Activated naive CD4-positive, alpha-beta T cell treated with anti-CD3 and anti-CD28 coated beads, Interleukin-2, amount 10 ng/mL, durations not matched to agents 7 days and 5 days (primary cell): ENCODE measurements at regions not wholly inside any gene's neighbourhood (a gene's known extent, or its start where the extent isn't known, plus 50 kb on each side); places are given as distances from the start of the nearest gene placed in this dataset.

ENCODE experiments used
- CTCF ChIA-PET: fragments of 350-600 bp; sonication (Branson Sonifier 250); formaldehyde crosslinking; loops from one replicate; lab custom pipeline; 2021; ENCODE audit warnings: antibody characterized with exemption; lab: Charles Lee
- DNase-seq: peaks from one replicate; pipeline ENCODE4 v3.0.0-alpha.2; 2020
- H3K27ac Mint-ChIP-seq: one replicate; pipeline ENCODE4 v1.8.0; 2021; ENCODE audit warnings: mild to moderate bottlenecking, moderate library complexity, mixed read lengths
- H3K27me3 Mint-ChIP-seq: one replicate; pipeline ENCODE4 v1.8.0; 2021; ENCODE audit warnings: mild to moderate bottlenecking, mixed read lengths
- H3K36me3 Mint-ChIP-seq: one replicate; pipeline ENCODE4 v1.8.0; 2021; ENCODE audit warnings: mixed read lengths
- H3K4me1 Mint-ChIP-seq: one replicate; pipeline ENCODE4 v1.8.0; 2021; ENCODE audit warnings: mixed read lengths
- H3K4me3 Mint-ChIP-seq: one replicate; pipeline ENCODE4 v1.8.0; 2021; ENCODE audit warnings: mild to moderate bottlenecking, moderate library complexity, mixed read lengths
- H3K9me3 Mint-ChIP-seq: one replicate; pipeline ENCODE4 v1.8.0; 2021; ENCODE audit warnings: mixed read lengths

DNA sequence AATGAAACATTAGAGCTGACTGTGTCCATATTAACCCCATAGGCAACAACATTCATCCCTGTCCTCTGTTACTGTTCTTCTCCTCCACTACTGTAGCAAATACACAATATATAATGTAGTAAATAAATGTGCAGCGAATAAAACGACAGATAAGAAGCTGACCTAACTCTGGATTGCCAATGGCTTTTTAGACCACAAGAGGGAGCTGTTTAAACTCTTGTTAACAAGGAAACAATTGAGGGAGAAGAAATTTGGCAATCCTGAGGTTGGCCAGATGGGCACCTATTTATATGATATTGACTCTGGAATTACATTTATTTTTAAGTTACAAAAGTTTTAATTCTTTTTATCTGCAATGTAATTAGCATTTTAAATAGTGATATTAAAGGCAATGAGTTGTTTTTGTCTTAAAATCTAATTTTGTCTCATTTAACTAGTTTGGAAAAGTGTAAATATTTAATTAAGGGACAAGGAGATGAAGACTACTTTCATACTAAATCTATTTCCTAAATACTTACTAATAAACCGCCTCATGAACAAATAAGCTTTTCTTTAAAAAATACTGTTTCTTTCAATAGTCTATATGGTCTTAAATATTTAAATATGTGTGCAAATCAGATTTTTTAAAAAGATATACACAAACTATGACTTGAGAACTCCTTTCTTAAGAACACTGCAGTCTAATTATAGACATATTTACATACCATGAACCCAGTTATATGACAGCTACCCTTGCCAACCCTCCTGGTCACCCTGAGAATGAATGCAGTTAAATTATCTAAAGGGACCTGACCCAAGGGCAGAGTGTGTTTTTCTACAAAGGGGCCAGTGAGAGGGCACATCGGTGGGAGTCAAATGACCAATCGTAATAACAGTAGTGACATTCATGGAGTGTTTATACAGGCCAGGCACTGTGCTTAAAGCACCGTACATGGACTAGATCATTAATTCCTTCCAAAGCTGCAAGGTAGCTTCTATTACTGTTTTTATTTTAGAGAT lies 52.9 kb upstream of the HPF1 start:
- peak; percentile 24 for DNase-seq
- Mint-ChIP-seq H3K9me3 (no peaks in the 10 kb centered on the region), H3K36me3 (no peaks in the 10 kb centered on the region), H3K27me3 (peaks cover 9% of the 10 kb centered on the region), H3K4me1 (no peaks in the 10 kb centered on the region), H3K4me3 (no peak overlapping the region), H3K27ac (no peak overlapping the region)
- CTCF ChIA-PET, result interaction anchor here (0.7 to 2.8 kb wide), 16 partner anchors 10 to 273 kb away, joined by 3 to 40 read pairs (median 4); partner anchors contain the start of gene NEK1

DNA sequence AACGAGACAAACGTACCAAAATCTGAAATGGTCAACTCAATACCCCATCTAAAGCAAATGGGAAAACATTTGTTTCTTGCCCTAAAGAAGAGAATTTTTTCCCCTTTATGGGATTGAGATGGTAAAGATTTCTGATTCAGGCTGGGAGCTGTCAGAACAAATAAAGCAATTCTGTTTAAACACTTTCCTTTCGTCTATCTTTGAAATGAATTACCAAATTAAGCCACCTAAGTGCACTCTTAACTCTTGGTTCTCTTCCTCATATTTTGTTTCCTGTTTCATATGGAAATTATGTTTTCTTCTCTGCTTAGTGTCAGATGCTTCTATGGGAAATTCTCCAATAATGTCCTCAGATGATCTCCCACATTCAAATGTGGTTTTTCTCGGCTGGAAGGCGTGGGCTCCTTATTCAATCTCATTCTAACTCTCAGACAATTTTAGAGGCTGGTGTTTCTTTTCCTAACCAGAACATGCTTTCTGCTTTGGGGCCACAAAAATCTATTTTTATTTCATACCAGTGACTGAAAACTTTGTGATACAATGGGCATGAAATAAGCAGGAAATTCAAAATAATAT lies 50.3 kb upstream of the HPF1 start:
- DNase-seq, result no peak
- no peak overlapping the region for H3K27ac Mint-ChIP-seq
- no peaks in the 10 kb centered on the region for H3K9me3 Mint-ChIP-seq
- H3K27me3 Mint-ChIP-seq, result peaks cover 4% of the 10 kb centered on the region
- H3K4me3 Mint-ChIP-seq, result no peak overlapping the region
- no peaks in the 10 kb centered on the region for H3K4me1 Mint-ChIP-seq
- no peaks in the 10 kb centered on the region for H3K36me3 Mint-ChIP-seq
- CTCF ChIA-PET, result no interaction called here
